ENCODE measurements at regions not wholly inside any gene's neighbourhood (a gene's known extent, or its start where the extent isn't known, plus 50 kb on each side); places are given as distances from the start of the nearest gene placed in this dataset.

- TF ChIP-seq, protein P1, sequence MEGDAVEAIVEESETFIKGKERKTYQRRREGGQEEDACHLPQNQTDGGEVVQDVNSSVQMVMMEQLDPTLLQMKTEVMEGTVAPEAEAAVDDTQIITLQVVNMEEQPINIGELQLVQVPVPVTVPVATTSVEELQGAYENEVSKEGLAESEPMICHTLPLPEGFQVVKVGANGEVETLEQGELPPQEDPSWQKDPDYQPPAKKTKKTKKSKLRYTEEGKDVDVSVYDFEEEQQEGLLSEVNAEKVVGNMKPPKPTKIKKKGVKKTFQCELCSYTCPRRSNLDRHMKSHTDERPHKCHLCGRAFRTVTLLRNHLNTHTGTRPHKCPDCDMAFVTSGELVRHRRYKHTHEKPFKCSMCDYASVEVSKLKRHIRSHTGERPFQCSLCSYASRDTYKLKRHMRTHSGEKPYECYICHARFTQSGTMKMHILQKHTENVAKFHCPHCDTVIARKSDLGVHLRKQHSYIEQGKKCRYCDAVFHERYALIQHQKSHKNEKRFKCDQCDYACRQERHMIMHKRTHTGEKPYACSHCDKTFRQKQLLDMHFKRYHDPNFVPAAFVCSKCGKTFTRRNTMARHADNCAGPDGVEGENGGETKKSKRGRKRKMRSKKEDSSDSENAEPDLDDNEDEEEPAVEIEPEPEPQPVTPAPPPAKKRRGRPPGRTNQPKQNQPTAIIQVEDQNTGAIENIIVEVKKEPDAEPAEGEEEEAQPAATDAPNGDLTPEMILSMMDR (IDR thresholded peaks at IDR 0.05): no peak
These were observed 399.9 kb upstream of the CDH11 start for GRCh38 chr16:65521633-65522328.

DNA sequence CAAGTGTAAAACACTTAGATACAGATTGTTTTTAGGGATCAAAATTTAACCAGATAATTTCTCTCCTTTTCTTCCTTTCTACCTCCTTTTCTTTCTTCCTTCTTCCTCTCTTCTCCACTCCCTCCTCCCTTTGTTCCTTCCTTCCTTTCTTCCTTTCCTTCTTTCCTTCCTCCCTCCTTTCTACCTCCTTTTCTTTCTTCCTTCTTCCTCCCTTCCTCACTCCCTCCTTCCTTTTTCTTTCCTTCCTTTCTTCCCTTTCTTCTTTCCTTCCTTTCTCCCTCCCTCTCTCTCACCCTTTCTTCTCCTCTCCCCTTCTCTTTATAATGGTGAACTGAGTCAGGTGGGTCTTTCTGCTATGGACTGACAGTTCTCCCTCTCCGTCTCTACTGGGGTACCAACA lies 397.5 kb upstream of the CDH11 start:
- TF ChIP-seq, protein P1 (IDR thresholded peaks at IDR 0.05): no peak

DNA sequence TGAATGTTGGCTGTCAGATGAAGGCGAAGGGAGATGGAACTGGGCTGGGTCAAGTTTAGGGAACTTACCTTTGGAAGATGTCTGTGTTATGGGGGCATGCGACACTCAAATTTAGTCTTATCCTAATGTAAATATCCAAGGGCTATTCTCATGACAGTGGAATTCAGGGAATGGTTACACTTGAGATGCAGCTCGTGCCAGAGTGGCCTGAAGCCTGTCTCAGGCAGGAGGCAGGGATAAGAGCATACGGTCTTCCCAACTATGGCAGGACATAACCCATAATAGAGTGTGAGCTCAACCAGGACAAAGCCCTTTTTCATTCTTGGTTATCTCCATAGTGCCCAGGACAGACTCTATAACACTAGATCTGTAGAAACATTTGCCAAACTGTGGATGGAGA lies 393.3 kb upstream of the CDH11 start:
- TF ChIP-seq, protein P1 (IDR thresholded peaks at IDR 0.05): no peak

- TF ChIP-seq, protein P1 (IDR thresholded peaks at IDR 0.05): no peak
These were observed 389.0 kb upstream of the CDH11 start for GRCh38 chr16:65510850-65511249.

DNA sequence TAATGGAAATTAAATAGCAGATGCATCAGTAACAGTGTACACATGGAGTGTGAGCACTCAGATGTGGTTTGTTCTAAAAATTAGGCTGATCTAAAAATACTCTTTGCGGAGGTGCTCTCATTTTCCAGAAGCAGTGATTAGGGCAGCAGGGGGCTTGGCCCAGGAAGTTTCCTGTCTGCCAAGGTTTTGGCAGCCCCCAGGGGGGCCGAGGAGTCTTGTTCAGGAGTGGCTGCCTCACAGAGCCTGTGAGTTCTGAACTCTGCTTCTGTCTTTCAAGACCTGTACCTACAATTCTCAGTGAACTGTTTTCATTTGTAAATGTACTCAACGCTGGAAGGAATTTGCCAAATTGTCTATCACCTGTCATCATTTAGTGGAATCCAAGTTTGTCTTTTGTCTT lies 388.4 kb upstream of the CDH11 start:
- TF ChIP-seq, protein P1 (IDR thresholded peaks at IDR 0.05): no peak

GRCh38 chr16:65509172-65509571 lies 387.3 kb upstream of the CDH11 start:
- TF ChIP-seq, protein P1 (IDR thresholded peaks at IDR 0.05): no peak

DNA sequence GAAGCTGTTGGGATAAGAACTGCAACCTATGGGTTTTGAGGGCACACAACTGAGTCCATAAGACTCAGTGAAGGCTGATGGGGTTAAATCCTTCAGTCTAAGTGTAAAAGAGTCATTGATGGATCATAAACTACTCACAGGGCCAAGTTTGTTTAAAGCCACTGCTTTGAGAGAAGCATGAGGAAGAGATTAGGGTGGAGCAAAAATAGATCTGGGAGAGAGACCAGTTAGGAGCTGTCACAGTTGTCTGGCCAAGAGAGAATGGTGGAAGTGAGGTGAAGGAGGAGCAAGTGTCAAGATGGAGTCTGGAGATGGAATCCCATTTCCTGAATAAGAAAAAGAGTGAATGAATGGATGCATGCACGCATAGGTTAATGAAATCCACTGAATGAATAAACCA lies 379.1 kb upstream of the CDH11 start:
- TF ChIP-seq, protein P1 (IDR thresholded peaks at IDR 0.05): no peak

DNA sequence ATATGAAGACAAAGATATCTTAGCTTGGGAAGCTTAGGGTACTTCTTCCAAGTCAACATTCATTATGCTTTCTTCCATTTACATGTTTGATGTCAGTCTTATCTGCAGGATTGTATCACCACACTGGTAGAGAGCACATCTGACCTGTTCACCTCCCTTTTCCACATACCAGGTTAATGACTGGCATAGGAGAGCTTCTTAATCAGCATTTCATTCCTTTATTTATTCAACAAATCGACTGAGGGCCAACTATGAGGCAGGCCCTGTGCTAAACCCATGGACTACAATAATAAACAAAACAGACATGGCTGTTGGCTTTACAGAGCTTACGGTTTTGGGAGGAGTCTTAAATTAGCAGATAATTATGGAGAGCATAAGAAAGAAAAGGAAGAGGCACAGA lies 378.1 kb upstream of the CDH11 start:
- TF ChIP-seq, protein P1 (IDR thresholded peaks at IDR 0.05): no peak
